HUES6 (cell line): ENCODE measurements at regions not wholly inside any gene's neighbourhood (a gene's known extent, or its start where the extent isn't known, plus 50 kb on each side); places are given as distances from the start of the nearest gene placed in this dataset.

Experiments used
- H3K27ac ChIP-seq: 2 replicates; pipeline ENCODE4 v1.7.0; 2013; ENCODE audit warnings: low read depth, mild to moderate bottlenecking, low read length, inconsistent platforms
- H3K27me3 ChIP-seq: 2 replicates; pipeline ENCODE4 v1.6.1; 2013; ENCODE audit warnings: low read length; ENCODE audit not compliant: control insufficient read depth, insufficient read depth
- H3K36me3 ChIP-seq: 2 replicates; pipeline ENCODE4 v1.6.1; 2013; ENCODE audit warnings: low read length; ENCODE audit not compliant: control insufficient read depth, insufficient read depth
- H3K4me1 ChIP-seq: 2 replicates; pipeline ENCODE4 v1.6.1; 2013; ENCODE audit warnings: low read length; ENCODE audit not compliant: control insufficient read depth, insufficient read depth
- H3K4me3 ChIP-seq: 2 replicates; pipeline ENCODE4 v1.5.1; 2013; ENCODE audit warnings: low read depth, low read length
- H3K9ac ChIP-seq: one replicate; pipeline ENCODE4 v1.6.1; 2013; ENCODE audit warnings: mild to moderate bottlenecking, low read length
- H3K9me3 ChIP-seq: 2 replicates; pipeline ENCODE4 v1.6.1; 2013; ENCODE audit warnings: low read depth, low read length; ENCODE audit not compliant: control insufficient read depth, insufficient read depth

DNA sequence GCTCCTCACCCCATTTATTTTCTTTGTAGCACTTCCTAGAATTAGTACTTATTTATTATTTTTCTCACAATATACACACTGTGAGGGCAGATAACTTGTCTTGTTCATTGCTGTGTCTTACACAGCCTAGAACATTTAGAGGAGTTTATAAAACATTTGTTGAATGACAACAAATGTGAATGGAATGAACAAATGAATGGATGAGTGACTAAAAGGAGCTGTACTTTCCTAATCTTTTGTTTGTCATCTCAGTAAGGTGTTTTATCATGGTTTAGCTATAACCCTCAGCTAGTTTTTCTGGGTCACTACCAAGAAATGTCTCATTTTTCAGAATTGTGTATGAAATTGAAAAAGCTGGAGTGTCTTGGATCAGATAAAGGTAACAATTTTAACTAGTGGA, 239.3 kb upstream of the KCNK2 start:
- no peaks in the 10 kb centered on the region; the same call in 1 of the 2 replicates for H3K4me1 ChIP-seq
- no peak overlapping the region for H3K9ac ChIP-seq
- no peak overlapping the region for H3K27ac ChIP-seq
- H3K4me3 ChIP-seq = no peak overlapping the region
- H3K27me3 ChIP-seq = no peaks in the 10 kb centered on the region
- no peaks in the 10 kb centered on the region for H3K9me3 ChIP-seq
- no peaks in the 10 kb centered on the region for H3K36me3 ChIP-seq

DNA sequence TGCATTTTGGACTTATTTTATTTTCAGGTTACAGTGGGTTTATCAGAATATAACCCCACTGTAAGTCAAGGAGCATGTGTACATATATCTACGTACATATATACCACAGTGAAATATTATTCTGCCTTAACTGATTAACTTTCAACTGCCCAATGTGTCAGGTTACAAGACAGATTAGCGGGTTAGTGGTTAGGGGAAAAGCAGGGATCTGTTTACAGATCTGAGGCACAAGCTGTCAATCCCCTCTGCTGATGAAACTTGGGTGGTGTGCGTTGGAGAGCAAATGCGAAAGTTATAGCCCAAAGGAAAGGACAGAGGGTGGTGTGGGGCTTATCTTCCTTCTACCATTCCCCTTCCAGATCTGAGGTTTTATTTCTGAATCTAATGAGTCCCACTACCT, 238.2 kb upstream of the KCNK2 start:
- Histone ChIP-seq H3K27me3 (no peaks in the 10 kb centered on the region), H3K27ac (no peak overlapping the region), H3K9me3 (no peaks in the 10 kb centered on the region), H3K36me3 (no peaks in the 10 kb centered on the region), H3K9ac (no peak overlapping the region), H3K4me3 (no peak overlapping the region), H3K4me1 (no peaks in the 10 kb centered on the region; the same call in 1 of the 2 replicates)

DNA sequence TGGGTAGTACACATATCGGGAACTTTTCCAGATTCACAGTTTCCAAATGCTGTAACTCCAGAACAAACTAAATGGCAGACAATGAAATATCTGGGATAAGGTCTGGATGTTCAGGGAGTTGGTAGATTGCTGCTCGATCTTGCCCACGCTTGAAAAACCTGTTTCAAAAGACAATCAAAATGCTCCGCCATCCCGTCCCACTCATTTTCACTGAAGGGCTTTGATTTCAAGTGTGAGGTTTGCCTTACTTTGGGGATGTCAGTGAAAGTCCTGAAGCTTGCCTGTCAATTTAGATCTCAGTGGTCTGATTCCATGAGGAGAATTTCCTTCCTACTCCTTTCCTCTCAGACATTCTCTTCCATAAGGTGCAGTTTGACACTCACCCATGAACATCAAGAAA, 236.3 kb upstream of the KCNK2 start:
- Histone ChIP-seq H3K27ac (no peak overlapping the region), H3K4me3 (no peak overlapping the region), H3K9ac (no peak overlapping the region), H3K36me3 (no peaks in the 10 kb centered on the region), H3K4me1 (no peaks in the 10 kb centered on the region; the same call in 1 of the 2 replicates), H3K9me3 (peaks cover 8% of the 10 kb centered on the region; the same call in 1 of the 2 replicates), H3K27me3 (no peaks in the 10 kb centered on the region)

DNA sequence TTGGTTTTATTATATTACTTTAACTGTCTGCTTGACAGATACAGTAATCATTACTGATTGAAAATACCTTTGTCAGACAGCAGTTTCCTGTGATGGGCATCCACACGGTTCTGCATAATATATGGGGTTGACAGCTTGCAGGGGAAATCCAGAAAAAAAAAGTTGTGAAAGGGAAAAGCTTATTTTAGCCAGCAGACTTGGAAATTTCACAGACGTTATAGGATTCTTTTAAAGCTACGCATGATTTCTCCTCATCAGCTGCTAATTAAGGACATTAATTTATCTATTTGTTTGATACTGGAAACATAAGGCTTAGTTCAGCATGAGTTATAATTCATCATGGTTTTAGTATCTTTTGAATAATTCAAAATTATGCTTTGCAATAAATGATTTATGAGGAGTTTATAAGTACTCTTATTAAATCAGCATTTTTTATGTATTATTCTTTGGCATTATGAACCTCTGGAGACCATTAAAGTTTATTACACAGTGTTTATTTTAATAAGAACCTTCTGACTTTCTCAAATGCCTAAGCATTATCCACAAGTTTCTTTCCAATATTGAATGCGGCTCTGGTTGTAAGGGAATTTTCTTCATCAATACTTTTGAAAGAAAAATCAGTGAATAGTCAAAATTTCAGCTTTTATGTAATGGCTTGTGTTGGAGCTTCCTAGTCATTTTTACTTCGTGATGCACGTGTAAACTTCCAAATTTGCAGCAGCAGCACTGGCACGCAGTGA, 235.3 kb upstream of the KCNK2 start:
- peaks cover 8% of the 10 kb centered on the region; the same call in 1 of the 2 replicates for H3K9me3 ChIP-seq
- H3K4me1 ChIP-seq = no peaks in the 10 kb centered on the region; the same call in 1 of the 2 replicates
- no peaks in the 10 kb centered on the region for H3K36me3 ChIP-seq
- no peak overlapping the region for H3K27ac ChIP-seq
- no peak overlapping the region for H3K4me3 ChIP-seq
- no peaks in the 10 kb centered on the region for H3K27me3 ChIP-seq
- no peak overlapping the region for H3K9ac ChIP-seq

DNA sequence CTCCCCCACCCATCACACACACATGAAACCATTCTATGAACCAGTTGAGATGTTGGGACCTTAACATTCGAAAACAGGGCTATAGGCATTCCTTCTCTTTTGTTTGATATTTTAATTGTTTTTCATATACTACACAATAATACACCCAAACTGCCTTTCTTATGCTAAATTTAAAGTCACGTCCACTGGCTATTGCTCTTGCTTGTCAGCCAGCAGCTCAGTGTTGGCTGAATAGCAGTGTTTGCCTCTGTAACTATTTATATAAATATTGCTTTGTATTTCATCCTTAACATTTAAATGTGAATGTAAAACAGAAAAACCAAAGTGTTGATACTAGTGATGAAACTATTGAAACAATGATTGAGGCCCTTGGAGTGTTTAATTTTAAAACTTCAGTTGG, 234.4 kb upstream of the KCNK2 start:
- Histone ChIP-seq H3K4me1 (no peaks in the 10 kb centered on the region; the same call in 1 of the 2 replicates), H3K27me3 (no peaks in the 10 kb centered on the region), H3K4me3 (no peak overlapping the region), H3K9ac (no peak overlapping the region), H3K36me3 (no peaks in the 10 kb centered on the region), H3K9me3 (peaks cover 8% of the 10 kb centered on the region; the same call in 1 of the 2 replicates), H3K27ac (no peak overlapping the region)

DNA sequence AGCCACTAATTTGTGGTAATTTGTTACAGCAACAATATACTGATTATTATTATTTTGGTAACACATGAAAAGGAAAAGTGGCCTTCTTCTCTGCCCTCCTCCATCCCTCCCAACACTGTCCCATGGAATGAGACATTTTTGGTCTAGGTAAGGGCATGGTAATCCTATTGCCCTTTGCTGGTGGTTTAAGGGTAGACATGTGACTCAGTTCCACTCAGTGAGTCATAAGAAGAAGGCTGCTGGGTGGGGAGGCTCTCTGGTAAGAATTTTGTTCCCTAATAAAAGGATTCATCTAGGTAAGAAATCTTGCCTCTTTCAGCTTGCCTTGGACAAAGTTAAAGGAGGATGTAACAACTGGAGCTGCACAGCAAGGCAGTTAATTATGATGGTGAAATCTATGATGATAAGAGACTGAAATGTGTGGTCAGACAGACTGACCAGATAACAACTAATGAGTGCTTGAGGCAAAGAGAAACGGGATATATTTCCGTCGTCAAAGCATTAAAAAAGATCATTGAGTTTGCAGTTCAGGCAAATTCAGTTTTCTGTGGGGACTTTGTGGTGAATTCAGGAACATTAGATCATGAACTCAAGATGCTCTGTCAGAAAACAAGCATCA, 232.0 kb upstream of the KCNK2 start:
- H3K27ac ChIP-seq = no peak overlapping the region
- H3K27me3 ChIP-seq = no peaks in the 10 kb centered on the region
- peaks cover 8% of the 10 kb centered on the region; the same call in 1 of the 2 replicates for H3K9me3 ChIP-seq
- no peak overlapping the region for H3K4me3 ChIP-seq
- H3K9ac ChIP-seq = no peak overlapping the region
- H3K4me1 ChIP-seq = no peaks in the 10 kb centered on the region; the same call in 1 of the 2 replicates
- H3K36me3 ChIP-seq = no peaks in the 10 kb centered on the region

DNA sequence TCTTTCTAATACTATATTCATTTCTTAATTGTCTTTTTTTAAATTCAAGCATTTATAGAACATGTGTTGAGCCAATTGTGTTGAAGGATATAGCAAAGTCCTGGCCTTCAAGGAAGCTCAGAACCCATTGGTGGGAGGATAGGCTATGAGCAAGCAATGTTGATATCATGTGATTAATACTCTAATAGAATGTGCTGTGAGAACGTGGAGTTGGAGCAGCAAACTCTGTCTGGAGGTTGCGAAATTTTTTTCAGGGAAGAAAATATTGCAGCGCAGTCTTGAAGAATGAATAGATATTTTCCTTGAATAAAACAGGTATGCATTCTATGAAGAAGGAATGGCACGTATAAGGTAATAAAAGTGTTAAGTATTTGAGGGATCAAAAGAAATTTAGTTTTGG, 229.2 kb upstream of the KCNK2 start:
- Histone ChIP-seq H3K36me3 (no peaks in the 10 kb centered on the region), H3K27me3 (no peaks in the 10 kb centered on the region), H3K9ac (no peak overlapping the region), H3K9me3 (peaks cover 8% of the 10 kb centered on the region; the same call in 1 of the 2 replicates), H3K27ac (no peak overlapping the region), H3K4me1 (no peaks in the 10 kb centered on the region; the same call in 1 of the 2 replicates), H3K4me3 (no peak overlapping the region)

DNA sequence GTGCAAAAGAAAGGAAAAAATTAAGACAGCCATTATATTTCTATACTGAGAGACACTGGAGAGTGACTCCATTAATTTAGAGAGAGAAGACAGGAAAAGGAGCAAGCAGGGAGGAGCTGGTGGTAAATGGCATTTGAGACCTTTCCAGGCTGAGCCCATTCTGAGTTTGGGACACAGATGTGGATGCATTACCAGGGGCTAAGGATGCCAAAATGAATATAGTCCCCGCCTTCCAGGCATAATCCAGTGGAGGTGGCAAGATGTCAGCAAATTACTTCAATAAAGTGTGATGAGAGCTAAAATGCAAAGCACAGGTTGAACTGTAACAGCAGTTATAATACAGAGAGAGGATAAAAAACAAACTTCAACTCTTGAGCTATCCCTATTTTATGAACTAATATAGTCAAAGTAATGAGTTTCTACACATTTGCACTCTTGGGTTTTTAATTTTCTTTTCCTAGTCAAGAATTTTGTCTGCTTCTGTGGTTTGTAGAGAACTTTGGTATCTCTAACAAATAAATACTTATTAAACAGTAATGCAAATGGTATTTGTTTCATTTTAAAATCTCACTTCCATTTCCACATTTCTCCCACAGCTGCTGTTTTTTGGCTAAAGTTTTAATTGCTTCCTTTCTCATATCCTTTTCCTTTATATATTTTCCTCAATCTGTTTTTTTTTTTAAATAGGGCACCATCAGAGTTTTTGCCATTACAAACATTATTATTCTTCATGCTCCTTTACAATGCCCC, 228.2 kb upstream of the KCNK2 start:
- Histone ChIP-seq H3K9ac (no peak overlapping the region), H3K4me1 (no peaks in the 10 kb centered on the region), H3K27me3 (no peaks in the 10 kb centered on the region), H3K36me3 (no peaks in the 10 kb centered on the region), H3K9me3 (peaks cover 8% of the 10 kb centered on the region; the same call in 1 of the 2 replicates), H3K27ac (no peak overlapping the region), H3K4me3 (no peak overlapping the region)

DNA sequence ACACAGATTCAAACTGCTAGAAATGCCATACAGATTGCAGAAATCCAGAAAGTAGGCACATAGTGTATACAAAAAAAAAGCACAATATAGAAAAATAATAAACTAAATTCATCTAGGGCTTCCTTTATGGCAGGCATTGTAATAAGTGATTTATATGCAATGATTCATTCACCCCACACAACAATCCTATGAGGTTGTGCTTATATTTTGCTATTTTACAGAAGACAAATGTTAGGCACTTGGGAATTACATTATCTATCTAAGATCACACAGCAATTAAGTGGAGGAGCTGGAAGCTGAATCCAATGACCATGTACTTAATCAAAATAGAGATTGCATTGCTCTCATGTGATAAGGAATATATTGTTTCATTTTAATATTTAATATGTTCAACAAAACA, 225.7 kb upstream of the KCNK2 start:
- no peaks in the 10 kb centered on the region for H3K9me3 ChIP-seq
- no peak overlapping the region for H3K9ac ChIP-seq
- H3K36me3 ChIP-seq = no peaks in the 10 kb centered on the region
- no peaks in the 10 kb centered on the region for H3K4me1 ChIP-seq
- H3K4me3 ChIP-seq = no peak overlapping the region
- H3K27me3 ChIP-seq = no peaks in the 10 kb centered on the region
- no peak overlapping the region for H3K27ac ChIP-seq

DNA sequence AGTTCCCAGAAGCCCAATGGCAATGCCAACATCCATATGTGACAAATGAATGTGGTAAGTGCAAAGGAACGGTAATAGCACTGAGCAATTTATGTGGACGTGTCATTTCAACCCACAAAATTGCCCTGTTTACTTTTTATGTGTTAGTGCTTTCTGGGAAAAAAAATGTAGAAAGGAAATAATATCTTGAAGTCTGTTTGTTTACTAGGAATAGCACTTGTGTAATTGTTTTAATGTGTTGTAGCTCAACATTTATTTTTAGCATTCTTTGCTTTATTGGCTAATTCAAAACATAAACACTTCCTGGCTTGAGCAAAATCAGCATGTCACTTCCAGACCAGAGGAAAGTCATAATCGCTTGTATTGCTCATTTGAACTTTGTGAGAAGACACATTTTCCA, 224.8 kb upstream of the KCNK2 start:
- H3K27me3 ChIP-seq = no peaks in the 10 kb centered on the region
- no peaks in the 10 kb centered on the region for H3K36me3 ChIP-seq
- H3K9me3 ChIP-seq = no peaks in the 10 kb centered on the region
- H3K9ac ChIP-seq = no peak overlapping the region
- H3K27ac ChIP-seq = no peak overlapping the region
- no peaks in the 10 kb centered on the region for H3K4me1 ChIP-seq
- H3K4me3 ChIP-seq = no peak overlapping the region

DNA sequence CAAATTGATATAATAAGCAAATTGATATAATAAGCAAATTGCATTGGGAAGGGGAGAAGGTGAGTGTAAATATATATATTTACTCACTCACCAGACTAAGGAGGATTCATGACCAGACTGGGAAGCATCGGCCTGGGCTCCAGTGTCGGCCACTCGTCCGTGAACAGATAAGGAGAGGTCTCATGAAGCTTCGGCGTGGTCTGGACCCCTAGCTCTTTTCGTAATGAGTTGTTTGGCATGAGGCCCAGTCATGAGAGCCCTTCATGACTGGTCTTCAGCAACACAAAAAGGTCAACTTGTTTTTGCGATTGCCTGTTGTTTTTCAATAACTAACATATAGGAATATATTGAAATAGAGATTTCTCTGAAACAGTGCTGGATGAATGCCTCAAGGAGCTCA, 222.9 kb upstream of the KCNK2 start:
- Histone ChIP-seq H3K27me3 (no peaks in the 10 kb centered on the region), H3K36me3 (no peaks in the 10 kb centered on the region), H3K4me3 (no peak overlapping the region), H3K27ac (no peak overlapping the region), H3K9me3 (no peaks in the 10 kb centered on the region), H3K9ac (no peak overlapping the region), H3K4me1 (no peaks in the 10 kb centered on the region)
